Neuronal stem cell (in vitro differentiated cells): ENCODE measurements at regions not wholly inside any gene's neighbourhood (a gene's known extent, or its start where the extent isn't known, plus 50 kb on each side); places are given as distances from the start of the nearest gene placed in this dataset.
A peak's percentile ranks its signal among the peaks of the same experiment; 100 is the strongest.

Experiments used
- DNase-seq: peaks from one replicate; pipeline ENCODE4 v3.0.0-alpha.2; 2013; ENCODE audit warnings: low spot score
- H2AFZ ChIP-seq: one replicate; pipeline ENCODE4 v1.6.1; 2013; ENCODE audit warnings: mild to moderate bottlenecking, low read length, inconsistent platforms
- H2AK5ac ChIP-seq: 2 replicates; pipeline ENCODE4 v1.6.1; 2013; ENCODE audit warnings: low read depth, mild to moderate bottlenecking, inconsistent platforms, low read length, moderate library complexity, mixed read lengths
- H2BK120ac ChIP-seq: 2 replicates; pipeline ENCODE4 v1.6.1; 2013; ENCODE audit warnings: low read depth, mild to moderate bottlenecking, inconsistent platforms, low read length, moderate library complexity, mixed read lengths
- H2BK12ac ChIP-seq: one replicate; pipeline ENCODE4 v1.6.1; 2013; ENCODE audit warnings: low read length, inconsistent platforms
- H2BK15ac ChIP-seq: 2 replicates; pipeline ENCODE4 v1.6.1; 2013; ENCODE audit warnings: mild to moderate bottlenecking, low read length, inconsistent platforms, mixed read lengths
- H2BK5ac ChIP-seq: one replicate; pipeline ENCODE4 v1.6.1; 2013; ENCODE audit warnings: inconsistent platforms, mild to moderate bottlenecking, low read length, moderate library complexity
- H3K14ac ChIP-seq: one replicate; pipeline ENCODE4 v1.6.1; 2013; ENCODE audit warnings: low read length, inconsistent platforms
- H3K18ac ChIP-seq: 2 replicates; pipeline ENCODE4 v1.6.1; 2013; ENCODE audit warnings: low read length, inconsistent platforms
- H3K23ac ChIP-seq: 2 replicates; pipeline ENCODE4 v1.6.1; 2013; ENCODE audit warnings: low read depth, mild to moderate bottlenecking, mixed read lengths, low read length, inconsistent platforms; ENCODE audit not compliant: poor library complexity
- H3K27ac ChIP-seq: replicated peaks from 3 replicates; pipeline ENCODE4 v1.5.1; 2013; ENCODE audit warnings: low read length, inconsistent platforms
- H3K27me3 ChIP-seq, 3 experiments: 2 replicates each; pipeline ENCODE4 v1.6.1; 2013; ENCODE audit warnings: low read length in 3 of 3, mild to moderate bottlenecking in 2 of 3, inconsistent platforms in 1 of 3, low read depth in 1 of 3, mixed read lengths in 1 of 3, moderate library complexity in 1 of 3; ENCODE audit not compliant: control insufficient read depth in 3 of 3, insufficient read depth in 3 of 3
- H3K36me3 ChIP-seq, 2 donors: replicated peaks in 1 of 2; 2 replicates each; pipeline ENCODE4 v1.6.1; 2013; ENCODE audit warnings: low read length in 2 of 2; ENCODE audit not compliant: control insufficient read depth in 2 of 2, insufficient read depth in 2 of 2
- H3K4ac ChIP-seq: 2 replicates; pipeline ENCODE4 v1.6.1; 2013; ENCODE audit warnings: inconsistent platforms, mild to moderate bottlenecking, low read length, moderate library complexity
- H3K4me1 ChIP-seq, 2 donors: 1 replicate in 1 of 2; 2 replicates in 1 of 2; pipeline ENCODE4 v1.6.1; 2013; ENCODE audit warnings: low read length in 2 of 2, low read depth in 1 of 2; ENCODE audit not compliant: control insufficient read depth in 2 of 2, insufficient read depth in 1 of 2
- H3K4me2 ChIP-seq: one replicate; pipeline ENCODE4 v1.6.1; 2013; ENCODE audit warnings: mild to moderate bottlenecking, low read length, inconsistent platforms; ENCODE audit not compliant: insufficient read depth, poor library complexity, severe bottlenecking
- H3K4me3 ChIP-seq, 2 donors: 2 replicates each; pipeline ENCODE4 v1.5.1; 2013; ENCODE audit warnings: low read length in 2 of 2, mild to moderate bottlenecking in 2 of 2, inconsistent platforms in 1 of 2, moderate library complexity in 1 of 2
- H3K79me1 ChIP-seq: one replicate; pipeline ENCODE4 v1.6.1; 2013; ENCODE audit warnings: low read depth, mild to moderate bottlenecking, inconsistent platforms, low read length, moderate library complexity
- H3K9ac ChIP-seq: one replicate; pipeline ENCODE4 v1.6.1; 2013; ENCODE audit warnings: mild to moderate bottlenecking, low read depth, low read length, inconsistent platforms; ENCODE audit not compliant: poor library complexity
- H3K9me3 ChIP-seq, 2 donors: replicated peaks in 1 of 2; 2 replicates each; pipeline versions ENCODE3 to v1.6.1; 2013; ENCODE audit warnings: low read length in 2 of 2, mild to moderate bottlenecking in 2 of 2, inconsistent platforms in 1 of 2, low read depth in 1 of 2, mixed read lengths in 1 of 2, moderate library complexity in 1 of 2; ENCODE audit not compliant: control insufficient read depth in 2 of 2, insufficient read depth in 1 of 2
- H4K8ac ChIP-seq: one replicate; pipeline ENCODE4 v1.6.1; 2013; ENCODE audit warnings: low read depth, mild to moderate bottlenecking, inconsistent platforms, low read length, moderate library complexity
- H4K91ac ChIP-seq: one replicate; pipeline ENCODE4 v1.6.1; 2013; ENCODE audit warnings: low read length, low read depth, mild to moderate bottlenecking, inconsistent platforms; ENCODE audit not compliant: poor library complexity
- WGBS, 2 donors: extraction: QIAGEN DNeasy Blood & Tissue Kit; methylation state at CpG; one replicate each; pipeline ENCODE4 v1.1.7; 2013; ENCODE audit warnings: missing lambda C conversion rate in 2 of 2, mixed read lengths in 1 of 2; ENCODE audit not compliant: insufficient read length in 2 of 2, insufficient replicate concordance in 1 of 2; ENCODE audit errors: extremely low coverage in 2 of 2; 5-methylcytosine and 5-hydroxymethylcytosine counted together

DNA sequence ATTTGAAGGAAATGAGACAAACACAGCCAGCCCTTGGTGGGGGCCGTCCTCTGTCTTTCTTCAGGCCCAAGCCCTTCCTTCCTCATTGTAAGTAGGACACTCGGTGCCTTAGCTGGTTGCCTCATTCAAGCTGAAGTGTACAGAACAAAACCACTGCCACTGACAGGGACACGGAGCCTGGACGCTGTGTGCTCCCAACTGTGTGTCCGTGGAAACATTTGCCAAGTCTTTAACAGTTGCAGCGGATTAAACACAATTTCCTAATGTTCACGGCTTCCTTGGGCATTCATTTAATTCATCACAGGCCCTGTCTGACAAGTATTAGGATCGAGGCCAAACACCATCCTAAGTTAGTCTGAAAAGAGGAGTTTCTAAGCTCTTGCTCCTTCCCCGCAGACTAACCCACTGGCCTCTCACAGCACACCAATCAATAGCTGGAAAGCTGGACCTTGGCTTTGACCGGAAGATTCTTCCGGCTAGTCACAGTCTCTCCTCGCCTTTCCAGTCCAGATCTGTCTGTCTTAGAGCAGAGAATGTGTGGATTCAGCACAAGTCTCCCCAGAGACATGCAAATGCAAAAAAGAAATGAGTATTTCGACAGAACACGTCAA, 68.7 kb upstream of the ACSL3 start:
- no peak overlapping the region for H2AK5ac ChIP-seq

DNA sequence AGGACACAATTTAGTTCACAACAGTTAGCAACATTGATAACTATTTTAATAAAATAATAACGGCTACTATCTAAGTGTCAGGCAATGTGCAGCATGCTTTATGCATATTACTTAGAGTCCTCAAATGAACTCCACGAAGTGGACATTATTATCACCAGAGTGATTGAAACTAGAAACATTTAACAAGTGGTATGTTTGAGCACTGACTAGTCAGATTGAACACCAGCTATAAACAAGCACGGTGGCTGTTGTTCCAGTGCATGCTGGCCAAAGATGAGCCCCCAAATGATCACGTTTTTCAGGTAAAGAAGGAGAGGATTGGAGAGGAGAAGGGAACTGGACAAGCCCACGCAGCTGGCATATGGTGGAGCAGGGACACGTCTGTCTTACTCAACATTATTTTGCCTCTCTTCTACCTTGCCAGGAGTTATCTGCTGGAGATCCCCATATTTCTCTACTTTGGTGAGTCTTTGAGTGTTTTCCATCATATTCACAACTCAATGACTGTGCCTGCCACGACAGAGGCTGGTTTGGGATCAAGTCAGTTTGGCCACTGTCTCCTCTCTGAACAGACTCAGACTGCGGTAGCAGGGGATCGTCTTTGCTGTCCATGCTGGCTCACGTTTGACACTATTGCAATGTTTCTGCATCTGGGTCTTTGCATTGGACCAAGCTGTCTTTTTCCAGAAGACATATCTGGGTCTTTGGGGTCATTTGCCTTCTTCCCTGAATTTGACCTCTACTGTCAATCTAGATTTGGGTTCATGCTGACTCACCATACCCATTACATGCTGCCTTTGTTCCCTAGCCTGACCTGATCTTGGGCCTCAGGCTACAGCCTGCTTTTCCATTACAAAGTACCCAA, 66.0 kb upstream of the ACSL3 start:
- WGBS, 2 donors: no CpG with 5 or more reads among the region's 10 CpGs
- H3K9ac ChIP-seq: no peak overlapping the region
- peaks cover 9 to 26% of the 10 kb centered on the region in 2 donors for H3K4me1 ChIP-seq

More for the DNA sequence above, 68.7 kb upstream of the ACSL3 start:
- H3K4ac ChIP-seq: no peak overlapping the region
- no peak overlapping the region for H4K8ac ChIP-seq
- H3K4me1 ChIP-seq: peaks cover 12 to 26% of the 10 kb centered on the region in 2 donors
- DNase-seq: no peak
- no peaks in the 10 kb centered on the region for H3K79me1 ChIP-seq
- H3K14ac ChIP-seq: no peak overlapping the region
- no peaks in the 10 kb centered on the region for H3K27me3 ChIP-seq
- peak overlapping the region; percentile 75 for H2AFZ ChIP-seq
- H2BK15ac ChIP-seq: no peak overlapping the region
- H2BK120ac ChIP-seq: no peak overlapping the region
- H2BK12ac ChIP-seq: no peak overlapping the region
- H3K36me3 ChIP-seq: no peaks in the 10 kb centered on the region
- H3K18ac ChIP-seq: no peak overlapping the region
- H3K4me2 ChIP-seq: no peak overlapping the region
- H2BK5ac ChIP-seq: no peak overlapping the region
- H4K91ac ChIP-seq: no peak overlapping the region
- H3K9ac ChIP-seq: no peak overlapping the region
- H3K9me3 ChIP-seq: no peaks in the 10 kb centered on the region
- H3K27ac ChIP-seq: no peak overlapping the region
- no peak overlapping the region for H3K23ac ChIP-seq
- WGBS, 2 donors: no CpG with 5 or more reads among the region's 14 CpGs
- no peak overlapping the region for H3K4me3 ChIP-seq

DNA sequence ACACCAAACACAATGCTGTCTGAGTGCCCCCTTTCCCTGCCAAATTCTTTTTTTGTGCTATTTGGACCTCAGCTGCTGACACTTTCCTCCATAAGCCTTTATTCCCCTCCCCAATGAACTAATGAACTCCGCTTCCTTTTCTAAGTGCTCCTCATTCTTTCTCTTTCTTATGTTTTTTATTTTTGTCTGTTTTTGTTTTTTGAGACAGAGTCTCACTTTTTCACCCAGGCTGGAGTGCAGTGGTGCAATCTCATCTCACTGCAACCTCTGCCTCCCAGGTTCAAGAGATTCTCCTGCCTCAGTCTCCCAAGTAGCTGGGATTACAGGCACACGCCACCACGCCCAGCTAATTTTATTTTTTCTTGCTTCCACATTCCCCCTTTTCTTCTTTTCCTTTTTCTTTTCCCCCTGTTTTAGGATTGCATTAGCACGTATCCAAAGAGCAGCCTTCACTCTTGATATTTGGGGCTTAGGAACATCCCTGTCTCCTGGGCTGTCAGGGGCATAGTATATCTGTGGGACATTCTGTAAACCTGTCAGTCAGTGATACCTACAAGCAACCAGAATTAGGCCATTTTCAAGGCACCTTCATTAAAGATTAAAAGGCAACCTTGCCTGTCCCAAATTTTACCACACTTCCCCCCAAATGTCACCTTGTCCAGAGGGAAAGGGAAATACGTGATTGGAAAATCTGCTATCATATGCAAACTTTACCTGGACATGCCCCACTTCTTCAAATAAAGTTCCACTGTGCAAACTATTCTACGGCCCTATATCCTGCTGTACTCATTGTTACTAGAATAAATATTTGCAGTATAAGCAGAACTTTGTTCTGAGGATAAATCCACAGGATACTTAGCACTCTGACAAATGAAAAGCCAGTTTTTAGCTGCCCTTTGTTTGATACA, 65.1 kb upstream of the ACSL3 start:
- DNase-seq: no peak
- Histone ChIP-seq H3K9ac (no peak overlapping the region), H4K91ac (no peak overlapping the region), H3K9me3 (no peaks in the 10 kb centered on the region), H3K27ac (no peak overlapping the region), H4K8ac (no peak overlapping the region), H3K4me3 (no peak overlapping the region), H2AFZ (no peak overlapping the region), H2BK15ac (no peak overlapping the region), H3K14ac (no peak overlapping the region), H2BK120ac (no peak overlapping the region), H3K18ac (no peak overlapping the region), H2AK5ac (no peak overlapping the region), H2BK12ac (no peak overlapping the region), H3K23ac (no peak overlapping the region), H3K4me2 (no peak overlapping the region), H3K4me1 (peaks cover 9 to 26% of the 10 kb centered on the region in 2 donors), H3K27me3 (no peaks in the 10 kb centered on the region), H3K4ac (no peak overlapping the region), H3K36me3 (no peaks in the 10 kb centered on the region), H2BK5ac (no peak overlapping the region), H3K79me1 (no peaks in the 10 kb centered on the region)
- WGBS, 2 donors: no CpG with 5 or more reads among the region's 6 CpGs

More for the DNA sequence above, 66.0 kb upstream of the ACSL3 start:
- no peak for DNase-seq
- Histone ChIP-seq H3K4me3 (no peak overlapping the region), H3K14ac (no peak overlapping the region), H3K4ac (no peak overlapping the region), H3K18ac (peak overlapping the region; percentile 41), H2BK15ac (no peak overlapping the region), H3K27ac (no peak overlapping the region), H3K36me3 (no peaks in the 10 kb centered on the region), H3K27me3 (no peaks in the 10 kb centered on the region), H2BK5ac (no peak overlapping the region), H2AFZ (no peak overlapping the region), H4K91ac (no peak overlapping the region), H3K9me3 (no peaks in the 10 kb centered on the region), H2AK5ac (no peak overlapping the region), H3K4me2 (no peak overlapping the region), H3K79me1 (no peaks in the 10 kb centered on the region), H3K23ac (no peak overlapping the region), H2BK12ac (no peak overlapping the region), H4K8ac (no peak overlapping the region), H2BK120ac (no peak overlapping the region)
